Common myeloid progenitor, CD34-positive (primary cell): ENCODE measurements at regions not wholly inside any gene's neighbourhood (a gene's known extent, or its start where the extent isn't known, plus 50 kb on each side); places are given as distances from the start of the nearest gene placed in this dataset.
"Not testable (repeated sequence)": the region's sequence is repeated elsewhere in the genome, so short reads cannot be mapped to it uniquely, and the experiment has no call there.

ENCODE experiments used
- CTCF ChIA-PET: fragments of 350-600 bp; sonication (Branson Sonifier 250); formaldehyde crosslinking; loops from one replicate; lab custom pipeline; 2021; ENCODE audit warnings: antibody characterized with exemption; lab: Charles Lee
- POLR2A ChIA-PET: fragments of 350-600 bp; sonication (Branson Sonifier 250); formaldehyde crosslinking; loops from one replicate; lab custom pipeline; 2021; ENCODE audit warnings: antibody characterized with exemption; lab: Charles Lee
- DNase-seq, 3 donors: peaks; one replicate each; pipeline versions ENCODE4 v3.0.0 to v3.0.0-alpha.2; 2013
- H3K27ac ChIP-seq, 2 experiments: 1 replicate in 1 of 2; 2 replicates in 1 of 2; pipeline ENCODE4 v1.7.0; 2013; ENCODE audit warnings: inconsistent platforms in 2 of 2, low read length in 2 of 2, mild to moderate bottlenecking in 2 of 2, low read depth in 1 of 2, moderate library complexity in 1 of 2; ENCODE audit not compliant: severe bottlenecking in 2 of 2, insufficient read depth in 1 of 2, poor library complexity in 1 of 2
- H3K27me3 ChIP-seq, 5 experiments: replicated peaks in 2 of 5; 1 replicate in 3 of 5; 2 replicates in 2 of 5; pipeline versions ENCODE4 v1.6.1 to v1.7.0; 2013; ENCODE audit warnings: low read length in 4 of 5, mild to moderate bottlenecking in 2 of 5, moderate library complexity in 2 of 5, inconsistent platforms in 1 of 5; ENCODE audit not compliant: insufficient read depth in 5 of 5, control insufficient read depth in 4 of 5
- H3K36me3 ChIP-seq, 4 experiments: 1 replicate in 2 of 4; 2 replicates in 2 of 4; pipeline versions ENCODE4 v1.6.1 to v1.7.0; 2013; ENCODE audit warnings: low read length in 3 of 4, control low read depth in 1 of 4, mild to moderate bottlenecking in 1 of 4; ENCODE audit not compliant: control insufficient read depth in 4 of 4, insufficient read depth in 4 of 4
- H3K4me1 ChIP-seq, 4 experiments: 1 replicate in 3 of 4; 2 replicates in 1 of 4; pipeline versions ENCODE4 v1.6.1 to v1.7.1; 2013; ENCODE audit warnings: low read length in 3 of 4, mild to moderate bottlenecking in 3 of 4, control low read depth in 1 of 4, inconsistent platforms in 1 of 4, moderate library complexity in 1 of 4; ENCODE audit not compliant: control insufficient read depth in 4 of 4, insufficient read depth in 4 of 4; ENCODE audit errors: control extremely low read depth in 1 of 4
- H3K4me3 ChIP-seq, 7 experiments: 1 replicate in 4 of 7; 2 replicates in 3 of 7; pipeline versions ENCODE4 v1.5.1 to v1.7.0; 2013; ENCODE audit warnings: mild to moderate bottlenecking in 7 of 7, low read length in 6 of 7, moderate library complexity in 6 of 7, inconsistent platforms in 2 of 7, low read depth in 2 of 7, control low read depth in 1 of 7; ENCODE audit not compliant: insufficient read depth in 4 of 7, control insufficient read depth in 1 of 7; ENCODE audit errors: extremely low read depth in 1 of 7
- H3K9me3 ChIP-seq, 5 experiments: 1 replicate in 4 of 5; 2 replicates in 1 of 5; pipeline versions ENCODE4 v1.6.1 to v1.7.1; 2013; ENCODE audit warnings: low read length in 4 of 5, mild to moderate bottlenecking in 2 of 5, inconsistent platforms in 1 of 5, low read depth in 1 of 5, moderate library complexity in 1 of 5; ENCODE audit not compliant: control insufficient read depth in 4 of 5, insufficient read depth in 2 of 5; ENCODE audit errors: control extremely low read depth in 1 of 5
- WGBS: methylation state at CpG from one replicate; pipeline ENCODE4 v1.1.5; 2013; ENCODE audit not compliant: insufficient coverage; 5-methylcytosine and 5-hydroxymethylcytosine counted together

DNA sequence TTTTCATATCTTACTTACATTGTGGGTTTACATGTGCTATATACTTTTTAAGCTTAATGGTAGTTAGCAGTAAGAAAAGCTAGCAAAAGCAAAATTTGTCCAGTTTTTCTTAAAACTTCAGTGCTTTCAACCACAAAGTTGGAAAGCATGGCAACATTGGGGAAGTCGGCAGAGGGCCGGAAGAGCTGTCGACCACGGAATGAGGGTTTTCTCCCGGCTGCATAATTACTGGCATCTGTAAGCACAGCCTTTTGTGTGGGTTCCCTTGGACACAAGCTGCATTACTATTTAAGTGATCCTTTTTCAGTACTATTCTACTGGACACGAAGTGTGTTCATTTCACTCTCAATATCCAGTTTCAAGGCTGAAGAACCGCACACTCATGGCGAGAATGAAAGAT, 560.4 kb downstream of the ANKRD50 start:
- POLR2A ChIA-PET = no interaction called here
- Histone ChIP-seq H3K27ac (no peak overlapping the region), H3K36me3 (no peaks in the 10 kb centered on the region), H3K4me1 (peaks cover 0 to 12% (median 0%) of the 10 kb centered on the region in 4 experiments), H3K9me3 (no peaks in the 10 kb centered on the region), H3K27me3 (no peaks in the 10 kb centered on the region), H3K4me3 (no peak overlapping the region)
- peak; percentile 31 to 88 (median 81) for DNase-seq
- CTCF ChIA-PET = interaction anchor here (1.2 kb wide), 1 partner anchor 379 kb away, joined by 4 read pairs; no protein-coding TSS in a partner anchor
- 29% methylated on average over 5 of the region's 8 CpGs for WGBS

DNA sequence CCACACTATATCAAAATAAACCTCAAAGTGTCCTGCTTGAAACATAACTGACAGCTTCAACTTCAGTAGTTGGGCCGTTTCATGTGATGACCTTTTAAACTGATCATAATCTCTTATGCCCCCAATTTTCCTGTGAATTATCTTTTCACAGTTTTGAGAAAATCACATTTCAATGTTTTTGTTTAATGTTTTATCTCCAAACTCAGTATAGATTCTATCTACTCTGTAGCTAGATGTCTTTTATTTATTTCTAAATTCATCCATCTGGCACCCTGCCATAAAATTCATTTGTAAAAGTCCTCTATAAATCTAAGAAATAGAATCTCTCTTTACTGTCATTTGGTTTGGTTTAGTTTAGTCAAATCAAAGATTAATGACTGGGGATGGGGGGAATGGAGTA, 557.3 kb downstream of the ANKRD50 start:
- CTCF ChIA-PET = interaction anchor here (0.8 kb wide), 1 partner anchor 95 kb away, joined by 3 read pairs; no protein-coding TSS in a partner anchor
- POLR2A ChIA-PET = no interaction called here
- Histone ChIP-seq H3K27me3 (no peaks in the 10 kb centered on the region), H3K9me3 (peaks cover 0 to 3% (median 0%) of the 10 kb centered on the region in 5 experiments), H3K4me1 (peaks cover 0 to 12% (median 0%) of the 10 kb centered on the region in 4 experiments), H3K27ac (no peak overlapping the region), H3K36me3 (no peaks in the 10 kb centered on the region), H3K4me3 (no peak overlapping the region)
- 100% methylated on average over 1 of the region's 1 CpG for WGBS
- DNase-seq = no peak

DNA sequence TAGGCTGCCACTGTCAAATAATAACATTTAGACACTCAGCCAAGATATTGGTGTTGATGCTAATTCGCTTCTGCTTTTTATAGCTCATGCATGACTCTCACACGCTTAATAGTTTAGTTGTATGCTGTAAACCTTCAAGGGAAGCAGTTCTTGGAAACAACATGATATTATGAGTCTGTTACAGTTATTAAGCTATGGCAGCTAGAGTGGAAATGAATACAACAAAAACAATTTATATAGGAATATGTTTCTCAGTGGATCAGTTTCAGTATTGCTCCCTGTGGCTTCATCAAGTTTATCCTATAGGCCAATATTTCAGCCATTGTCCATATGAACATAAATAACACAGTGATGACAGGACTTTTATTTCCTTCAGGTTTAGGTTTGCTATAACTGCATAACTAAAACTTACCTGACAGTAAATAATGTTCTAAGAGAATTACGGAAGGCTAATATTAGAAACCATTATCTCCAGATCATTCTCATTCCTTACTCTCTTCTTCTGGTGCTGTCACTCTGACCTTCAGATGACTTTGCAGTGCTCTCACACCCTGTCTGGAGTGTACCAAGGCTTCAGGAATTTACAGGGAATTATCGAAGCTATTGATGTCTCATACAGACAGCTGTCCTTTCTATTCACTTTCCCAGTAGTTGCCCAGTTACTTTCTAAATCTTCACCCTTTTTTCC, 555.0 kb downstream of the ANKRD50 start:
- H3K27me3 ChIP-seq = no peaks in the 10 kb centered on the region
- H3K9me3 ChIP-seq = peaks cover 0 to 3% (median 0%) of the 10 kb centered on the region in 5 experiments
- POLR2A ChIA-PET = interaction anchor here (1.3 kb wide), 1 partner anchor 36 kb away, joined by 3 read pairs; no protein-coding TSS in a partner anchor
- H3K27ac ChIP-seq = no peak overlapping the region
- WGBS = 100% methylated on average over 2 of the region's 4 CpGs
- CTCF ChIA-PET = no interaction called here
- DNase-seq = no peak
- H3K36me3 ChIP-seq = no peaks in the 10 kb centered on the region
- peaks cover 0 to 2% (median 0%) of the 10 kb centered on the region in 4 experiments for H3K4me1 ChIP-seq
- H3K4me3 ChIP-seq = no peak overlapping the region

DNA sequence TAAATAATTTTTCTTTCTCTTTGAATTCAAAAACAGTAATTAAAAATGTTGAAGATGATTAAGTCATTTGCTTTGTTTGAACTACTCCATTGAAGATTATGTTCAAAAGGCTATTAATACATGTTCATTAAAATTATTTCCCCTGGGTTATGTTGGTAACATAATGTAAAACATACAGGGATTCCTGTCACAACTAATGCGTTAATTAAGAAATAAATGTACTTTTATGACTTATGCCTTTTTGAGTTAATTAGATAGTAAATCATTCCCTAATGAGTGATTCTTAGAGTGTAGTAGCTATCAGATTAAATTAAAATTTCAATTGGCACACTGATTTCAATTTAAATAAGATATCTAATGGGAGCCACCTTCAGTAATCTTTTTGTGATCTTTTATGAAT, 549.1 kb downstream of the ANKRD50 start:
- WGBS = no CpG with 5 or more reads among the region's 1 CpG
- Histone ChIP-seq H3K4me3 (no peak overlapping the region), H3K27me3 (no peaks in the 10 kb centered on the region), H3K9me3 (peaks cover 0 to 3% (median under 1%) of the 10 kb centered on the region in 5 experiments), H3K27ac (no peak overlapping the region), H3K36me3 (no peaks in the 10 kb centered on the region), H3K4me1 (no peaks in the 10 kb centered on the region)
- ChIA-PET CTCF (no interaction called here), POLR2A (no interaction called here)
- no peak for DNase-seq

DNA sequence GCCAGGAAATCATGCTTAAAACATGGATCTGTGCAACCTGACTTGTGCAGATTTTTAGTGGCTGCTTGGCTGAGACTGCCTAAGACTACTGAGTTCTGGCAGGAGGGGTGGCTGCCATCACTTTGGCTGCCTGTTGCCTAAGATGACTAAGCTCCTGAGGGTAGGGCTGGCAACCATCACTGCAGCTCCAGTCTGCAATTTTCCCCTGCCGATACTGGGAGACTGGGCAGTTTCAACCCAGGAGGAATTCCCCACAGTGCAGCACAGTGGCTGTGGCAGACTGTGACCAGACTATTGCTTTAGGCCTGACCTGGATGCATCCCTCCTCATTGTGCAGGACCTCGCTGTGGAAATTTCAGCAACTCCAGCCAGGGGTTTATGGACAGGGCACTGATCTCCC, 544.9 kb downstream of the ANKRD50 start:
- Histone ChIP-seq H3K9me3 (peaks cover 0 to 16% (median 3%) of the 10 kb centered on the region in 5 experiments), H3K27ac (no peak overlapping the region), H3K27me3 (no peaks in the 10 kb centered on the region), H3K36me3 (no peaks in the 10 kb centered on the region), H3K4me1 (no peaks in the 10 kb centered on the region), H3K4me3 (no peak overlapping the region)
- DNase-seq = no peak
- ChIA-PET POLR2A (interaction anchor here (1.0 kb wide), 1 partner anchor 1051 kb away, joined by 4 read pairs; no protein-coding TSS in a partner anchor), CTCF (interaction anchor here (0.9 kb wide), 1 partner anchor 18 kb away, joined by 3 read pairs; no protein-coding TSS in a partner anchor)
- 100% methylated on average over 2 of the region's 2 CpGs for WGBS

DNA sequence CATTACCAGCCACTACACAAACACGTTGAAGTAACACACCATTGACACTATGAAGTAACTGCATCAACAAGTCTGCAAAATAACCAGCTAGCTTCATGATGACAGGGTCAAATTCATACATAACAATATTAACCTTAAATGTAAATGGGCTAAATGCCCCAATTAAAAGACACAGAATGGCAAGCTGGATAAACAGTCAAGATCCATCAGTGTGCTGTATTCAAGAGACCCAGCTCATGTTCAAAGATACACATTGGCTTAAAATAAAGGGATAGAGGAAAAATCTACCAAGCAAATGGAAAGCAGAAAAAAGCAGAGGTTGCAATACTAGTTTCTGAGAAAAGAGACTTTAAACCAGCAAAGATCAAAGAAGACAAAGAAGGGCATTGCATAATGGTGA, 543.0 kb downstream of the ANKRD50 start:
- WGBS = no CpG with 5 or more reads among the region's 1 CpG
- H3K4me3 ChIP-seq, H3K36me3 ChIP-seq, POLR2A ChIA-PET, DNase-seq, CTCF ChIA-PET, H3K4me1 ChIP-seq, H3K27ac ChIP-seq, H3K27me3 ChIP-seq: not testable (repeated sequence)
- peaks cover 0 to 16% (median 3%) of the 10 kb centered on the region in 5 experiments for H3K9me3 ChIP-seq

DNA sequence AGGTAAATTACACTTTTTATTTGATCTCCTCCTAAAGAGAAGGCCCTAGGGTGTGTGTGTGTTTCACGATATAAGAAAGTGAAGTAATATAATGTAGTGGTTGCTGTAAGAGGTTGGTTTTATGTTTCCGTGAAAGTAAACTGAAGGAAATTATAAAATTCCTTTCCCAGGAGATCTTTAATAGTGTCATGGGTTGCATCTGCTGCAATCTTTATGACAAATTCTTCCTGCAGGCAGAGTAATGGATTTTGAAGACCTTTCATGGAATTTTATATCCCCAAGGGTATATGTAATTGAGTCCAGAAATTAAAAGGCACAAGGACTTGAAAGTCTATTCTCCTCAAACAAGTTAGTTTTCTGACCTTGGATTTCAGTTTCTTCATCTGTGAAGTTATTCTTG, 538.6 kb downstream of the ANKRD50 start:
- Histone ChIP-seq H3K9me3 (peaks cover 0 to 12% (median 0%) of the 10 kb centered on the region in 5 experiments), H3K27me3 (no peaks in the 10 kb centered on the region), H3K27ac (no peak overlapping the region), H3K4me3 (no peak overlapping the region), H3K36me3 (no peaks in the 10 kb centered on the region), H3K4me1 (no peaks in the 10 kb centered on the region)
- DNase-seq = no peak
- WGBS = 90% methylated on average over 1 of the region's 2 CpGs
- POLR2A ChIA-PET = no interaction called here
- CTCF ChIA-PET = no interaction called here
